HepG2 (cell line): ENCODE measurements at regions not wholly inside any gene's neighbourhood (a gene's known extent, or its start where the extent isn't known, plus 50 kb on each side); places are given as distances from the start of the nearest gene placed in this dataset.

Experiments
- ATAC-seq: fragments of 200-7000 bp; cut with Tn5 transposase; 3 replicates; pipeline ENCODE4 v1.9.1; 2020; ENCODE audit warnings: mild to moderate bottlenecking, moderate library complexity
- BruUV-seq: library from RNA; stranded (reverse); fragments of 400-500 nt; replicated peaks from 2 replicates; lab custom pipeline; 2021; lab: Mats Ljungman, UMichigan
- CTCF ChIA-PET: fragments of 300-600 bp; formaldehyde crosslinking; extraction: SDS; loops from one replicate; lab custom pipeline; 2021; ENCODE audit warnings: low total read pairs, inconsistent platforms, low intra/inter-chr PET ratio; lab: Yijun Ruan, JAX
- POLR2A ChIA-PET: fragments of 350-600 bp; sonication (Branson Sonifier 250); formaldehyde crosslinking; loops from one replicate; lab custom pipeline; 2020; ENCODE audit warnings: antibody characterized with exemption, inconsistent platforms; lab: Yijun Ruan, JAX
- DNase-seq: peaks from one replicate; pipeline ENCODE4 v3.0.0-alpha.2; 2015; ENCODE audit warnings: low spot score
- FAIRE-seq: peaks from 3 replicates; lab custom pipeline; 2011; peaks lifted over from hg19 to GRCh38; lab: Jason Lieb, UNC
- H2AFZ ChIP-seq: one replicate; pipeline ENCODE4 v1.6.1; 2011; ENCODE audit warnings: low read length, inconsistent platforms
- H3K27ac ChIP-seq: fragments of 300-600 bp; 3 replicates; pipeline ENCODE4 v1.8.0; 2011; ENCODE audit warnings: mixed run types, mild to moderate bottlenecking, mixed read lengths, low read length, inconsistent platforms; ENCODE audit not compliant: insufficient read depth; ENCODE audit errors: extremely low read length
- H3K27me3 ChIP-seq, 2 experiments: fragments of 200-600 bp in 1 of 2; 2 replicates in 1 of 2; 3 replicates in 1 of 2; pipeline versions ENCODE4 v1.6.0 to v1.8.0; 2011; ENCODE audit warnings: low read length in 2 of 2, mild to moderate bottlenecking in 2 of 2, moderate library complexity in 2 of 2, inconsistent platforms in 1 of 2; ENCODE audit not compliant: insufficient read depth in 2 of 2, control insufficient read depth in 1 of 2
- H3K36me3 ChIP-seq, 2 experiments: fragments of 200-600 bp in 1 of 2; replicated peaks in 1 of 2; 2 replicates in 1 of 2; 3 replicates in 1 of 2; pipeline versions ENCODE4 v1.5.1 to v1.8.0; 2011; ENCODE audit warnings: low read length in 2 of 2, inconsistent platforms in 1 of 2; ENCODE audit not compliant: insufficient read depth in 2 of 2, control insufficient read depth in 1 of 2
- H3K4me1 ChIP-seq: 2 replicates; pipeline ENCODE4 v1.5.1; 2012; ENCODE audit warnings: low read length, inconsistent platforms; ENCODE audit not compliant: insufficient read depth
- H3K4me2 ChIP-seq: 2 replicates; pipeline ENCODE4 v1.6.0; 2011; ENCODE audit warnings: low read depth, low read length, inconsistent platforms
- H3K4me3 ChIP-seq, 3 experiments: fragments of 200-600 bp in 1 of 3; sonication (generic), shearing (Covaris generic) in 1 of 3; replicated peaks in 1 of 3; 2 replicates each; pipeline ENCODE4 v1.5.1; 2011 to 2016; ENCODE audit warnings: low read length in 3 of 3, inconsistent platforms in 2 of 3, low read depth in 2 of 3, mild to moderate bottlenecking in 2 of 3, control low read depth in 1 of 3, mixed read lengths in 1 of 3; ENCODE audit not compliant: insufficient read depth in 1 of 3
- H3K79me2 ChIP-seq: one replicate; pipeline ENCODE4 v1.6.1; 2011; ENCODE audit warnings: low read length, inconsistent platforms; ENCODE audit not compliant: insufficient read depth
- H3K9ac ChIP-seq: 2 replicates; pipeline ENCODE4 v1.6.0; 2011; ENCODE audit warnings: mild to moderate bottlenecking, low read depth, low read length, inconsistent platforms; ENCODE audit not compliant: insufficient read depth
- H3K9me3 ChIP-seq: 2 replicates; pipeline ENCODE4 v1.5.1; 2012; ENCODE audit warnings: mild to moderate bottlenecking, low read length
- H4K20me1 ChIP-seq: 2 replicates; pipeline ENCODE4 v1.6.0; 2011; ENCODE audit warnings: inconsistent platforms, mild to moderate bottlenecking, low read length, moderate library complexity; ENCODE audit not compliant: insufficient read depth
- FOXK1 ChIP-seq: sonication (generic); formaldehyde crosslinking; IDR thresholded peaks from 2 replicates; pipeline ENCODE4 v1.4.0; 2020; ENCODE audit warnings: low read depth, missing genetic modification reagents, borderline replicate concordance
- GABPB1 ChIP-seq: IDR thresholded peaks from 2 replicates; pipeline ENCODE4 v1.6.1; 2016; ENCODE audit warnings: mild to moderate bottlenecking, missing genetic modification reagents, moderate library complexity, missing compliant biosample characterization
- GATA4 ChIP-seq: sonication (generic); IDR thresholded peaks from 2 replicates; pipeline ENCODE4 v1.6.1; 2016; ENCODE audit warnings: antibody characterized with exemption, low read depth, borderline replicate concordance
- HMGA1 ChIP-seq: sonication (generic); formaldehyde crosslinking; conservative IDR thresholded peaks from 2 replicates; pipeline ENCODE4 v1.4.0; 2020; ENCODE audit warnings: missing genetic modification reagents
- KDM5A ChIP-seq: fragments of 200-600 bp; sonication (generic); IDR thresholded peaks from 2 replicates; pipeline ENCODE4 v1.7.0; 2018; ENCODE audit warnings: antibody characterized with exemption, mild to moderate bottlenecking, low read length, borderline replicate concordance
- NFYC ChIP-seq: IDR thresholded peaks from 2 replicates; pipeline ENCODE4 v1.6.1; 2016; ENCODE audit warnings: missing genetic modification reagents, missing compliant biosample characterization
- RERE ChIP-seq: IDR thresholded peaks from 2 replicates; pipeline ENCODE4 v1.6.1; 2016; ENCODE audit warnings: low read depth, missing genetic modification reagents, missing compliant biosample characterization
- TRAFD1 ChIP-seq: sonication (generic); formaldehyde crosslinking; IDR thresholded peaks from 2 replicates; pipeline ENCODE4 v1.5.1; 2020; ENCODE audit warnings: missing genetic modification reagents, mild to moderate bottlenecking, borderline replicate concordance
- ZBTB42 ChIP-seq: sonication (generic); formaldehyde crosslinking; IDR thresholded peaks from 2 replicates; pipeline ENCODE4 v1.5.0; 2020; ENCODE audit warnings: mild to moderate bottlenecking, missing genetic modification reagents
- ZNF446 ChIP-seq: sonication (generic); formaldehyde crosslinking; IDR thresholded peaks from 2 replicates; pipeline ENCODE4 v1.5.0; 2020; ENCODE audit warnings: mild to moderate bottlenecking, missing genetic modification reagents
- ZNF629 ChIP-seq: sonication (generic); formaldehyde crosslinking; conservative IDR thresholded peaks from 2 replicates; pipeline ENCODE4 v1.5.0; 2020; ENCODE audit warnings: missing genetic modification reagents
- ZNF687 ChIP-seq: sonication (generic); formaldehyde crosslinking; IDR thresholded peaks from 2 replicates; pipeline ENCODE4 v1.5.1; 2020; ENCODE audit warnings: mild to moderate bottlenecking, missing genetic modification reagents, moderate library complexity
- ZSCAN22 ChIP-seq: sonication (generic); formaldehyde crosslinking; IDR thresholded peaks from 2 replicates; pipeline ENCODE4 v1.4.0; 2020; ENCODE audit warnings: mild to moderate bottlenecking, missing genetic modification reagents
- WGBS: methylation state at CpG from one replicate; pipeline ENCODE4 v1.1.6; 2017; ENCODE audit warnings: low lambda C conversion rate; 5-methylcytosine and 5-hydroxymethylcytosine counted together
- in situ Hi-C: cut with HindIII; loops from 2 replicates; pipeline ENCODE4 v1.10.0; 2017; ENCODE audit warnings: low pct_unique_long_range_greater_than_20kb; ENCODE audit not compliant: extremely low pct_ligation_motif_present
- intact Hi-C: fragments of 100-400 bp; cut with micrococcal nuclease; formaldehyde crosslinking; loops from one replicate; pipeline ENCODE4 v1.10.0; 2022; ENCODE audit not compliant: unreplicated experiment

GRCh38 chr1:189301235-189301634 lies 1176.4 kb downstream of the BRINP3 start:
- Histone ChIP-seq H3K4me3 (no peak overlapping the region), H3K9me3 (no peaks in the 10 kb centered on the region), H3K4me1 (no peaks in the 10 kb centered on the region), H3K36me3 (no peaks in the 10 kb centered on the region), H3K4me2 (no peak overlapping the region), H3K9ac (no peak overlapping the region), H3K27ac (no peak overlapping the region), H3K79me2 (no peaks in the 10 kb centered on the region), H2AFZ (no peak overlapping the region), H4K20me1 (no peaks in the 10 kb centered on the region), H3K27me3 (no peaks in the 10 kb centered on the region)
- CTCF ChIA-PET = no interaction called here
- 3% methylated on average over 4 of the region's 4 CpGs for WGBS
- no peak for ATAC-seq
- no peak for FAIRE-seq
- no peak for DNase-seq
- TF ChIP-seq ZNF687 (no peak), FOXK1 (CRISPR knock-in tag) (no peak), ZSCAN22 (no peak), GABPB1 (CRISPR knock-in tag) (no peak), GATA4 (no peak), TRAFD1 (CRISPR knock-in tag) (no peak), HMGA1 (CRISPR knock-in tag) (no peak), ZNF446 (no peak), ZNF629 (CRISPR knock-in tag) (no peak), NFYC (CRISPR knock-in tag) (no peak), RERE (CRISPR knock-in tag) (no peak), KDM5A (no peak), ZBTB42 (no peak)
- no TSS peak for BruUV-seq
- POLR2A ChIA-PET = no interaction called here
- in situ Hi-C loops = no loop called here
- intact Hi-C loops = no loop called here
